ENCODE measurements at regions not wholly inside any gene's neighbourhood (a gene's known extent, or its start where the extent isn't known, plus 50 kb on each side); places are given as distances from the start of the nearest gene placed in this dataset.

DNA sequence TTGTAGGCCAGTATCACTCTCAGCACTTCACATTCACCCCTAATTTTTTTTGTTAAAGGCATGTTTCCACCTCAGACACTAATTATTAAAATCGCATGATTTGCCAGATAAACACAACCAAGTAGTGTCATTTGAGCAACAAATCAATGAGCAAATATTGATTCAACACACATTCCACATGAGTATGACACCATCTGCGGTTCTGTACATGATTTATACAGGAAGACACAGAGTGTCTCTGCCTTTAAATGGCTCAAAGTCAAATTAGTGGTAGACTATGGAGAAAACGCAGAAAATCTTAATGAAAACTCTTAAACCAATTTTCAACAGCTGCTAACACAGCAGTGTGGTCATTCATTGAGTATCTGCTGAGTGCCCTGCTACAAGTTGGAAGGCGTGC lies 300.2 kb downstream of the SOX4 start:
- DNase-seq: no peak

DNA sequence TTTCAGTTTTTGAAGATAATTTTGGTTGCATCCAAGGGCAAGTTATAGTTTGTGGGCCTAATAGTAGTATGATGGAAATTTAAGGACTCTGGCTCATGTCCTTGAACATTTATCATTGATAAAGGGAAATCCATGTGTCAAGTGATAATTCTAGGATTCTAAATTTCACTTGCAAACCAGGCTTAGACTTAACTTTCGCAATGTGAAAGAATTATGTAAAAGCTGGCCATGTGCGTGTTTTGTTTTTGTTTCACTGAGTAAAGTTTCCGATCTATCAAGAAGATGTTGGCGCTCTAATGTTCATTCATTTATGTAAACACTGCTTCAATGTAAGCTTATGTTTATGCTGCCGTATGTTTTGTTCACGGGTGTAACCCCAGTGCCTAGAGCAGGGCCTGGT lies 302.0 kb downstream of the SOX4 start:
- DNase-seq: no peak

DNA sequence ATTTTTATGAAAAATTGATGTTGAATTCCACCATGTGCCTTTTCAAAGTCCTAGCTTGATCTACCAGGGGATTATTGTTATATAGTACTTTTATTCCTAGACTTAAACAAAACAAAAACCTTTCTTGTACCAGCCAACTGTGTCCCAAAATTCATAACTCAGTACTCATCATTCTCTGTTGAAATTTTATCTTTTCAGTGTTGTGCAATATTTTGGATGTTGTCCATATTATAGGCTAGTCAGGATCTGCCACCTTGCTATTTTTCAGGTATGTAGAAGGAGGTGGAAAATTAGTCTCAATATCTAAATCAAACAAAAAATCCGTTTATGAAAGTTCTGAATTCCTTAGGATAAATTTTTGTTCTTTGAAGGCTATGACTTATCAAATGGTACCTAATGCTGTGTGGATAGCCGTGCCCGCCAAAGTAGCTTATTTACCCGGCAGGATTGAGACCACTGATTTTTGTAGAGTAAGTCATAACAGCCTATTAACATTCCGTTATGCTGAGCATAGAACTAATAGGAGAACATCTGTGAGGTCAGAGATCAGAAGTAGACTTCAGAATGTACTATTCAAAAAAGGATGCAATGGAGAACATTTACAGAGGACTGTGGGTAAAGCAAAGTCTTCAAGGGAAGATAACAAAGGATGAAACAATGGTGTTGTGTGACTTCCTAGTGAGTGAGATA lies 304.7 kb downstream of the SOX4 start:
- no peak for DNase-seq

DNA sequence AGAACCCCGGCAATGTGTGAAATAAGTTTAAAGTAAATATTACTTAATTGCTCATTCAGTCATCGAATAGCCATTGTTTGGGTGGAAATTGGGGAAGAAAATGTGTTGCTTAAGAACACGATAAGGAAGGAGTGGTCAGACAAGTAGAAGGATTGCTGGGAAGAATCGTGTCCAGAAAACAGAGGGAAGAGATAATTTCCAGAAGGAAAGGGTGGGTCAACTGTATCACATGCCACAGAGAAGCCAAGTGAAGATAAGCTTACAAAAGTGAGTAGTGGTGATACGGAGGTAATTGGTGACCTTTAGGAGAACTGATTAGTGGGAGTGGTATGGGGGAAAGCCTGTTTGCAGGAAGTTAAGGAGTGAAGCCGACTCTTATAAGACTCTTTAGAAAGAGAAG lies 306.2 kb downstream of the SOX4 start:
- DNase-seq: no peak

DNA sequence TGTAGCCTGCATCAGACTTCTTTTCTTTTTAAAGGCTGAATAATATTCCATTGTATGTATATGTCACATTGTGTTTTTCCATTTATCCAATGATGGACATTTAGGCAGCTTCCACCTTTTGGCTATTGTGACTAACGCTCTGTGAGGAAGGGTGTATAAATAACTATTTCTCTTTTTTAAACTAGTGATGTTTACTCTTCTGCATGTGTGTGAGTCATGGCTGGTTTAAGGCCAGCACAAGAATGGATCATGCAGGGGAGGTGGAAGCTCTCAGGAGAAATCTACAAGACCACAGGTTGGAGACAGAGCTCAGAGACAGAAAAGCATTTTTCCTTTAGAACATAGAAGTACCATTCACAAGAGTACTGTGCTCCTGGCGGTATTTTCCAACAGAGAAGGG lies 307.2 kb downstream of the SOX4 start:
- no peak for DNase-seq

DNA sequence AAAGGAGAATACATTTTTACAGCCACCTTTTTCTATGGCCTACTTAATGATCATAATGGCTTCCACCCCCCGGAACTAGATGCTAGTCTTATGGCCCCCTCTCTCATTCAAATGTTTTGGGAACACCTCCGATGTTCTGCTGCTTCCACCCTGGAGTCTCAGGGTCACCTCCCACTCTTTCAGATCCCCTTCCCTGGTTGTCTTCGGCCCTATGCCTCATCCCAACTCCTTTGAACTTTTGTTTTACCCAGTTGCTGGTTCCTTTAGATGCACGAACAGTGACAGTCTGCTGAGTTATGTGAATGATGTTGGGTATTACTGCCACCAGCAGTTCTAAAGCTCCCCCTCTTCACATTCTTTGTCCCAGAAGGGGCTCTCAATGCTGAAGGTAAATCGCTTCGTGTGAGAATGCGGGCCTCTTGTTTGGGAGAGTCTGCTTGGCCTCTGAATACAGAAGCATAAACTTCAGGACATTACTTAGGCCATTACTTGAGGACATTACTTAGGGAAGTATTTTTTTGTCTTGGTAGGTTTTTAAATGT lies 309.1 kb downstream of the SOX4 start:
- no peak for DNase-seq

DNA sequence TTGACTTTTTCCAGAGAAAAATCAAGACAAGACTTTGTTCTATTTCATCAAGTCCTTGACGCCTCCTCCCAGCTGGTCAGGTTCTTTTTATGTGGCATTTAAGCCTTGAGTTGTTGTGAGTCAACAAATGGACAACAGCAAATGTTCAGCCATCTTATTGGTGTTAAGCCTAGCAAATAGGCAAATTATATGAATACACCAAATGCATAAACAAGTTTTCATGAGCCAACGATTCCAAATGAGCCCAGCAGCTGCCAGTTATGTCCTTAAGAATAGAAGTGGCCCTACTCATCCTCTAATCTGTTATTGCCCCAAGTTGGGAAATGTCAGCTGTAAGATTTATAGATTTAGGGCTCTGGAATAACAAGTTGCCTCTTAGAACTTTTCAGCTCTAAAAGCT lies 312.0 kb downstream of the SOX4 start:
- DNase-seq: no peak

DNA sequence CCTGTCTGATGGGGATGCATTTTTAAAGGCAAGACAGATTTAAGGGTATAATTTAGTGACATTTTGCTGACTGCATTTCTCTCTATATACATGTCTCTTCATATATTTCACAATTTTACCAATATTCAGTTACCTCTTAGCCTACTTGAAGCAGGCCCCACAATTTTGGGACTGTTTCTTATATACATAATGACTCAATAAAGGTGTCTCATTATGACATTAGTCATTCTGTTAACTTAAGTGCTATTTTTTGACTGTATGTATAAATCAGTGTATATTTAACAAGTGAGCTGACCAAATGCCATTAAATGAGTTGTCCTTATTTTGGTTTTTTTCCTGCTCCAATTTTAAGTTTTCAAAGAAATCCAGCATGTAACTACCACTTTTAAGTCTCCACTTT lies 313.3 kb downstream of the SOX4 start:
- no peak for DNase-seq

DNA sequence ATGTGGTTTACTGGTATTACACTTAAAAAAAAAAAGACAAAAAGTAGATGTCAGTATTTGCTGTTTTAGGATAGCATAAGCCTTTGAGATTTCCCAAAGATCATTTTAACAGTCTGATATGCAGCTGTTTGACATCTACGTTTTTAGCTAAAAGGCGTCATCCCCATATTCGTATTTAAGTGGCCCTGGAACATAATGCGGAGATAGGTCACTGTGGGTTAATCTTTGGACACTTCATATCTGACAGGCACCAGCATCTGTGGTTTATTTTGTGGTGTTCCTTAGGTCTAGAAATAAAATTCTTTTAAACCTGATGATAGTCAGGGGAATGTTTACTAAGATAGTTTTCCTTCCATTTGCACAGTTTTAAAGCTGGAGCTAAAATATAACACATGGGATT lies 313.7 kb downstream of the SOX4 start:
- DNase-seq: no peak

DNA sequence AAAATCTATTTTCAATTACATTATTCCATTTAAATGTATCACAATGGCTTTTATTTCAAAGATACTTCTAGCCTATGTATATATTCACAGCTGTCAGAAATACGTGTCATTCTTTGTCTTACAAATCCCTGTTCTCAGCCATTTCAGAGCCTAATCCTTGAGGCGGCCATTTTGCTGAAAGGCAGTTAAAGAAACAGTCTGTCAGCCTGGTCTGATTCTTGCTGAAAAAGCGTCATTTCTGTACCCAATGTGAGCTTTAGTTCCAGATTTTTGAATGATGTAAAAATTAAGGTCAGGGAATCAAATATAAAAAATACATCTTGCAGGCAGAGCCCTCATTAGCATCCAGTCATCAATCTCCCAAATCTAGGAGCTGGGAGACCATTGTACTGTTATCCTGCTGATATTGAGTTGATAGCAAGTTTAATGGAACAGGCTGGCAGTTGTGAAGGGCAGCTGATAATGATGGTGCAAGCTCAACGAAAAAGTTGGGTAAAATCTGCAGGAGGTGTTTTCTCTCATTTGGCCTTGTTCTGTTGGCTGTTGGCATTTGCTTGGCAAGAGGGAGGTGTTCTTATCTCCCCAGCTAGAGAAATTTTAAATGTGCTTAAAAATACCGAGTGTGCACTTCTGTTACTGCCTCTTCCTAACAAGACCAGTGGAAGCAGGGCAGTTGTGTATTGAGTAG lies 314.8 kb downstream of the SOX4 start:
- no peak for DNase-seq

DNA sequence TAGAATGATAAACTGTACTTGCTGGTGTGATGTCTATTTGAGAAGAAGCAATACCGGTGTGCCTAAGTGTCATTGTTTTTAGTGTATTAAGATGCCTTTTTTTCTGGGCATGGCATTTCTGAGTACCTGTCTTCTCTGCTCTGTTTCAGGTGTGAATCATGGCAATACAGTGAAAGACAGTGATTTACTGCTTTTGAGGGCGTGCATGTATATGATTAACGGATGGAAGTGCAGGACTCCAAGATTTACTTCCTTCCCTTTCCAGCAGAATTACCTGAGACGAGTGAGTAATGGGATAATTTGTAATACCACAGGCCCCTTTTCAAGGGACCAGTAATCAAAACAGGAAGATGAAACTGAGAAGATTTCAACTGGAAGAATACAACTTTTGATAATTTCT lies 315.8 kb downstream of the SOX4 start:
- no peak for DNase-seq

DNA sequence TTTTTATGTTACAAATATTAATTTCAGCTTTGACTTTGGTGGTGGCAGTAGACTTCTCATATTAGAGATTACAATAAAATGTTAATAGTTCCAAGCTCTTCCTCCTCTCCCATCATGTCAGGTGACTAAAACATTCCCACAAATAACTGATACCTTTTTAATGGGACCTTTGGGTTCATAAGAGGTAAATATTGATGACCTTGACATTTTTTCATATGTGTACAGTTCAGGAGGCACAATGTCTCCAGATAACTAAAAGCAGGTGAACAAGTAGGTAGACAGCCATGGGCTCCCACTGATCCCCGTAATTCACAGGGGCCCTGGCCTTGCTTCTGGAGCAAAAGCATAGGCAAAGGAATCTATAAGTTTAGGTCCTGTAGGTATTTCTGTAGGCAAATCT lies 317.7 kb downstream of the SOX4 start:
- DNase-seq: no peak

DNA sequence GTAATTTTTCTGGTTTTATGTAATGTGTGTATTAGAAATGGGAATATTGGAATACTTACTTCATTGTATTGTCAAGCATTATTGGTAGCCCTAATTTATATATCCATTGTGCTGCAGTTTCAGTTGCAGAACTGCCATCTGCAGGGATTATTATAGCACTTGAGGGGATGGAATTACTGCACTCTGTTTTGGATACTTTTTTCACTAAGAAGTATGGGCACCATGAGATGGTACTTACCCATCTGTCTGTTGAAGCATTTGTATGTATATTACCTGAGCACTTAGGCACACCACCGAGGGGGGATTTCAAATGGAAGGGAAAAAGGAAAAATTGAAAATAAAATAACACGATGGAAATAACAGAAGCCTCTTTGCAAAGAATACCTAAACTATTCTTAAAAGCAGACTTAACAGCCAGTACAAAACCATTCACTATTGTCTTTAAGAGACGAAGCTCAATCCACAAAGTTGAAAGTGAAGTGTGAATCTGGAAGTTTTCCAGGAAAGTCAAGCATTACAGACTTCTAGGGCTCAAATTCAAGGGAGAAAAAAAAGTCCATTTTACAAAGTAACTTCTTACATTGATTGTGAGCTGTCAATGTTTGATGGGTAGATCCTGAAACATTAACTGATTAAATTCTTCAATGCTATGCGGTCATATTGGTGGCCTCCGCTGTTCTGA lies 318.7 kb downstream of the SOX4 start:
- no peak for DNase-seq

DNA sequence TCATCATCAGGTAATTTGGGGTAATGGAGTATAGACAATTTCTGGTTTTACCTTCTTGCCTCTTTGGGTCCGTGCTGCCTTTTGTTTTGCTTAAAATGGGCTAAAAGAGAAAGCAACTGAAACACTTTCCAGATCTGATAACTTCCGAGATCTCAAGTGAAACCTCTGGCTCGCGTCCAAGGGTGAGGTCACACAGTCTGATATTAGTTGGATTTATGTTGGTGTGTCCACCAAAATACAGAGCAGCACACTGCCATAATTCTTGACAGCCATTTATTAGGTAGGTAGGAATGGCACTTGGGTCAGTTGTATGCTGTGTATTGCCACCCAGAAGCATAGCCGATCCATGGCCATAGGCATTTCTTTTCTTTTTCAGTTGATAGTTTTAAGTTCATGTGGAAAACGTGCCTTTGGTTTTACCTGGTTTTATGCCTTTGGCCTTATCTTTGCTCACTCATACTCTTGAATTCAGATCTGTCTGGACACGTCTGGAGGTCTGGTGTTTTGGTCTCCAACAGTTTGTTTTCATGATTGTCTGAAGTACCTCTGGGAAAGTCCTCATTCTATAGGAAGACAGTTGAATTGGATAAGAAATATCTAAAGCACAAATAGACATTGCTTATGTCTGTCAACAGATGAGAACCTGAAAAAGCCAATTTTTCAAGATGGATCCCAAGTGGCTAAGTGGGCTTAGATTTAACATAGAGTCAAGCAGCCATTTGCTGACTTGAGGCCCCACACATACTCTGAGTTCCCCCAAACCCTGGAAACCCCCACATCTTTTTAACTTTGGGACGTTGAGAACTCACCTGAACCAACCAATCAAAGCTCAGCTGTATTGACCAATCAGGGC lies 320.8 kb downstream of the SOX4 start:
- DNase-seq: peak; percentile 20

DNA sequence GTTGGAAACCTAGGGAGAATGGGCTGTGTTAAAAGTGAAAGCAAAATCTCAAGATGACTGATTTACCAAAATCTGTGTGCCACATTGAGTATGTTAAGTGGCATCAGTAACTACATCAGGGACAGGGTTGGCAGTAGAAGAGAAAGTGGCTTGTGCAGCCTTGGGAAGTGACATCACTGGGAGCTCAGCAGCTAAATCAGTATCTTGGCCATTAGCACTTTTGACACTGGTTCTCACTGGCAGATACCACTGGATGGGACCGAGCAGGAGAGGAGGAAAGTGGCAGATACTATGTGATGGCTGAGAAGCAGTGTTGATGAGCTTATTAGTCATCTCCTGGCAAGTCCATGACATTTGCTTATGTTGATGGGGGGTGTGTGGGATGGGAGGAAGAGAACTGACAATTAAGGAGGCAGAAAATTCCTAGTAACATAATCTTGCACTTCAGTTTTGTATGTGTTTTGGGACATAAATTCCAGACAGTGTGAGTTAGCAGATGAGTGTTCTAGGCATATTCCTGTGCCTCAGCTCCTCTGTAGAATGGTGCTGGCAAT lies 322.2 kb downstream of the SOX4 start:
- DNase-seq: no peak

DNA sequence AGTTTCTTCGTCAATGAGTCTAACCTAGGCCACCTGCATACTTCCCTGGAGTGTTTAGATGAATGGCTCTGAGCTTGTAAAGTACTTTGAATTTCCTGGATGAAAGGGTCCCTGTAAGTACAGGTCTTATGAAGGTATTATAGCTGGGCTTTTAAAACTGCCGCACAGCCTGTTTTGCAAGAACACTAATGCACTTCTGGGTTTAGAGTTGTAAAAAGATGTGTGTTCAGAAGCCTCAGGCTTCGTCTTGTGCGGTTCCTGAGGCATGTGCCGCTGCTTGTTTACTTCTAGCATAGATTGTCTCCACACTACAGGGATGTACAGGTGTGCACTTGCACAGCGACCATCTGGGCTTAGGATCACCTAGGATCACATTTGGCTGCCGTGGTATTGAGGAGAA lies 324.5 kb downstream of the SOX4 start:
- DNase-seq: no peak

DNA sequence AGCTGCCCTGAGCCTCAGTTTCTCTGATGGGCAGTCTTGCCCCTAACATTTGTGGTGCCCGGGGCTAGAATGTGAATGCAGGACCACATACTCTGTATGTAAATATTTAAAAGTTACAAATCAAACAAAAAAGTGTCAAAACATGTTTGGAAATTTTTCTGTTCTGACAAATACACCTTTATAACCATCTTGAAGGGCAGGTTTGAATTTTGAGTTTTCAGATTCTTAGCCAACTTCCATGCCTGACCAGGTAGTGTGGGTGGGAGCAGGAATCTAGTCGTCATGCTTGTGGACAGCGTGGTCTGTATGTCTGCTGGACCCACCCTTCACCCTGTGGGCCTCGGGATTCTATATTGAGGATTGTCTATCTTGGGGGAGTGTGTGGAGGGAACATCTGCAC lies 325.1 kb downstream of the SOX4 start:
- no peak for DNase-seq

DNA sequence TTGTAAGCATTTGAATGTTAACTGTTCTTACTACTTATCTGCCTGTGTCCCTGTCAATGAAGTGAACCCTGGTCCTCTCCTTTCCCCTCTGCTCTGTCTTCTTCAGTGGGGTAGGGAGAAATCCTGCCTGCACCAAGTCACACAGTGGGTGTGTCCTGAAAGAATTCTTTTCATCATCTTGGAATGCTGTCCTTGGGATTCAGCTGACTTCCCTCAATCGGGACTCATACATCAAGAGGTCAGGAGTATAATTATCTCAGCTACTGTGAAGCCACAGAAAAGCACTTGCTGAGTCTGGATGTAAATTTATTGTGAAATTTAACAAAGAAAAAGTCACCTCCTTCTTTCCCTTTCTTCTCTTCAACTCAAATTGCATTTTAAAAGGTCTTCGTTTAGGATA lies 328.5 kb downstream of the SOX4 start:
- no peak for DNase-seq

DNA sequence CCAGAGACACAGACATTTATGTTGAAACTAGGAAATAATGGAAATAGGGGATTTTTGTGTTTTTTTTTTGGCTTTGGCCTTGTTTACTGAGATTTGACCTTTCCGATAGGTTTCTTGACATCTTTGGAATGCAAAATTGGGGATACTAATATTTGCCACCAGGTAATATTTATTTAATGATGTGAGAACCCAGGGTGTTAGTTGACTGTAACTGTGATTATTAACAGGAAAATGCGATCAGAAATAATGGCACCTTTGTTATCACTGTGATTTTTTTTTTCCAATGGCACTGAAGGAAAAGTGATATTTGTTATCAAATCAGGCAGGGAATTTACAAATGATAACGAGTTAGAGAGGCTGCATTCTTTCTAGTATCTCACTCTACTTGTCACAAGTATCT lies 330.5 kb downstream of the SOX4 start:
- no peak for DNase-seq

DNA sequence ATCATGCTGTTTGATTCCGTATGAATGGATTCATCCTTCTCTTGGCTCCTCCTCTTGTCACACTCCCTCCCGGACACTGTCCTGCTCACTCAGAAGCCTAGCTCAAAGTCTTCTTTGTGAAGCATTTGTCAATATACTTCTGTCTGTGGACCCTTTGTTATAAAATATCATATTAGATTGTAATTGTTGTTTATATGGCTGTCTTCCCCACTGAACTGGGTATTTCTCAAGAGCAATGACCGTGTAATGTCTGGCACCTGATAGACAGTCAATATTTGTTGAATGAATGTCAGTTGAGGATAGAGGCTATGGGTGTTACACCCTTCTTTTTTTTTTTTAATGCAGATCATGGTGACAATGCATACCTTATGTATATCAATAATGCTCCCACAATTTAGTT lies 335.3 kb downstream of the SOX4 start:
- DNase-seq: no peak

DNA sequence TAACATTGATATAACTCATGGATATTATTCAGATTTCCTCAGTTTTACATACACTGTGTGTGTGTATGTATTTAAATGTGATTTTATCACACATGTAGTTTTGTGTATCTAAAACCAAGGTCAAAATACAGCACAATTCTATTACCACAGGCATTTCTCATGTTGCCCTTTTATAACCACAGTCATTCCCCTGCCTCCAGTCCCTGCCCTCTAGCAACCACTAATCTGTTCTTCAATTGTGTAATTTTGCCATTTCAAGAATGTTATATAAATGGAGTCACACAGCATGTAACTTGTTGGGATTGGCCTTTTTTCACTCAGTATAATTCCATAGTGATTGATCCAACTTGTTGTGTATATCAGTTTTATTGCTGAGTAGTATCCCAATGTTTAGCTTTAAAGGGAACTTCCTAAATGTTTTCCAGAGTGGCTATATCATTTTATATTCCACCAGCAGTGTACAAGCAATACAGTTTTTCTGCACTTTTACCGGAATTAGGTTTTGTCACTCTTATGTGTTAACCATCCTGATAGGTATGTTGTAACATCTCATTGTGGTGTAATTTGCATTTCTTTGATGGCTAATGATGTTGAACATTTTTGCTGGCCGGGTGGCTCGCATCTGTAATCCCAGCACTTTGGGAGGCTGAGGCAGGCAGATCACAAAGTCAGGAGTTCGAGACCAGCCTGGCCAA lies 338.2 kb downstream of the SOX4 start:
- DNase-seq: no peak

DNA sequence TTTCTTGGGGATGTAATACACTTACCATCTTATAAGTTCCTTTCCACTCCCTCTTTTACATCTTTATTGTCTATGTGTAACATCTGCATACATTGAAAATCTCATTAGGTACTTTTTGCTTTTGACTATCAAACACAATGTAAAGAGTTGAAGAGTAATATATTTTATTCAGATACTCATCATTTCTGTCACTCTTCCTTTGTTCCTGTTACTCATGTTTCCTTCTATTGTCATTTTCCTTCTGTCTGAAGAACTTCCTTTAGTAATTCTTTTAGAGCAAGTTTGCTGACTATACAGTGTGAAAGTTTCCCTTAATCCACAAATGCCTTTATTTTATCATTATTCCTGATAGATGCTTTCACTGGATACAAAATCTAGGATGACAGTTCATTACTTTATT lies 339.8 kb downstream of the SOX4 start:
- DNase-seq: no peak

All from activated CD4-positive, alpha-beta T cell treated with anti-CD3 and anti-CD28 coated beads for 1 hour (primary cell).